ENCODE measurements at regions not wholly inside any gene's neighbourhood (a gene's known extent, or its start where the extent isn't known, plus 50 kb on each side); places are given as distances from the start of the nearest gene placed in this dataset.

- TF ChIP-seq CTCF (conservative IDR thresholded peaks at IDR 0.05) (no peak), ZFX (IDR thresholded peaks at IDR 0.05) (no peak)
Measured at GRCh38 chr5:112533362-112533761, 114.3 kb upstream of the EPB41L4A start.

Measured in C4-2B (cell line).